ENCODE measurements at regions not wholly inside any gene's neighbourhood (a gene's known extent, or its start where the extent isn't known, plus 50 kb on each side); places are given as distances from the start of the nearest gene placed in this dataset.

DNA sequence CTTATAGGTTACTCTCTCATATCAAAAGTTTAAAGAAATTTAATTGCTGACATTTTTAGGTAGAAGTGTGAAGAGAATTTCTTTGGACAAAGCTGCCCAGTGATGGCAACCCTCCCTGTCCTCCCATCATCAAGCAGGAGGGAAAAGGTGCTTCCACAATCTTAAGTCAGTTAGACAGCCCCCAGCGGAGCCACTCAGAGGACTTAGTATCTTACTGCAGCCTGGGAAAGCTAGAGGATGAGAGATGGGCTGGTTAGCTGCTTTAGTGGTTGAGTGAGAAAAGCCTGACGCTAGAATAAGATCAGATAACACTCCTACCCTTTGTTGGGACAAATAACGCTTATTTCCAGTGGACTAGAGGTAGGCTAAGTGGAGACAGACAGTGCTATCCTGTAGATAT lies 227.1 kb downstream of the RFPL4B start:
- H4K20me1 ChIP-seq (replicated peaks; ENCODE audit: control insufficient read depth, extremely low read depth, insufficient read depth, low read length): no peaks in the 10 kb centered on the region
- H3K9me3 ChIP-seq (replicated peaks; ENCODE audit: control insufficient read depth, insufficient read depth, low read length): no peaks in the 10 kb centered on the region
- H3K9me1 ChIP-seq (replicated peaks; ENCODE audit: control insufficient read depth, extremely low read depth, insufficient read depth, low read length): no peaks in the 10 kb centered on the region
- no peak overlapping the region for H3K4me3 ChIP-seq (replicated peaks in 1 of 3; ENCODE audit: insufficient read depth in 1 of 3, low read depth in 1 of 3, low read length in 3 of 3)
- TF ChIP-seq MYC (IDR thresholded peaks at IDR 0.05; ENCODE audit: low read depth, low read length) (no peak), POLR2AphosphoS5 (IDR thresholded peaks at IDR 0.05; ENCODE audit: insufficient read depth, low read depth, low read length) (no peak), FOS (IDR thresholded peaks at IDR 0.05; ENCODE audit: borderline replicate concordance, insufficient read depth, low read length) (no peak), JUN (IDR thresholded peaks at IDR 0.05; ENCODE audit: borderline replicate concordance, insufficient read depth, insufficient read length, low read depth) (no peak), EZH2 (IDR thresholded peaks at IDR 0.05; ENCODE audit: borderline replicate concordance, low read depth, low read length, severe bottlenecking) (no peak), POLR2A (IDR thresholded peaks at IDR 0.05; ENCODE audit: low read depth, low read length) (no peak), MAX (IDR thresholded peaks at IDR 0.05; ENCODE audit: insufficient read depth, insufficient read length) (no peak), GATA2 (IDR thresholded peaks at IDR 0.05; ENCODE audit: insufficient read depth, insufficient read length, low read depth, low read length) (no peak)
- TF ChIP-seq, protein P1, sequence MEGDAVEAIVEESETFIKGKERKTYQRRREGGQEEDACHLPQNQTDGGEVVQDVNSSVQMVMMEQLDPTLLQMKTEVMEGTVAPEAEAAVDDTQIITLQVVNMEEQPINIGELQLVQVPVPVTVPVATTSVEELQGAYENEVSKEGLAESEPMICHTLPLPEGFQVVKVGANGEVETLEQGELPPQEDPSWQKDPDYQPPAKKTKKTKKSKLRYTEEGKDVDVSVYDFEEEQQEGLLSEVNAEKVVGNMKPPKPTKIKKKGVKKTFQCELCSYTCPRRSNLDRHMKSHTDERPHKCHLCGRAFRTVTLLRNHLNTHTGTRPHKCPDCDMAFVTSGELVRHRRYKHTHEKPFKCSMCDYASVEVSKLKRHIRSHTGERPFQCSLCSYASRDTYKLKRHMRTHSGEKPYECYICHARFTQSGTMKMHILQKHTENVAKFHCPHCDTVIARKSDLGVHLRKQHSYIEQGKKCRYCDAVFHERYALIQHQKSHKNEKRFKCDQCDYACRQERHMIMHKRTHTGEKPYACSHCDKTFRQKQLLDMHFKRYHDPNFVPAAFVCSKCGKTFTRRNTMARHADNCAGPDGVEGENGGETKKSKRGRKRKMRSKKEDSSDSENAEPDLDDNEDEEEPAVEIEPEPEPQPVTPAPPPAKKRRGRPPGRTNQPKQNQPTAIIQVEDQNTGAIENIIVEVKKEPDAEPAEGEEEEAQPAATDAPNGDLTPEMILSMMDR (IDR thresholded peaks at IDR 0.05; ENCODE audit: extremely low read depth in 1 of 2, insufficient read depth in 1 of 2, low read depth in 1 of 2, low read length in 2 of 2): no peak
- H3K9ac ChIP-seq (replicated peaks; ENCODE audit: extremely low read depth, insufficient read depth, low read length): no peak overlapping the region
- BruUV-seq (replicated peaks): no TSS peak
- no peak overlapping the region for H3K4me2 ChIP-seq (ENCODE audit: insufficient read depth, low read length)
- intact Hi-C loops (cut with micrococcal nuclease) (no loop called here), dilution Hi-C loops (cut with MboI; ENCODE audit: extremely low pct_ligation_motif_present, low sequenced_read_pairs) (no loop called here)
- no peak overlapping the region for H3K27ac ChIP-seq (ENCODE audit: insufficient read depth, low read depth, low read length)
- POLR2A ChIA-PET: no interaction called here
- CTCF ChIA-PET: no interaction called here
- FAIRE-seq (no peak), DNase-seq (ENCODE audit: low read depth, low spot score) (no peak)
- no peaks in the 10 kb centered on the region for H3K4me1 ChIP-seq (ENCODE audit: control insufficient read depth, extremely low read depth, insufficient read depth, low read length)
- no peak overlapping the region for H2AFZ ChIP-seq (ENCODE audit: low read depth, low read length)
- H3K27me3 ChIP-seq (ENCODE audit: control insufficient read depth in 2 of 2, insufficient read depth in 2 of 2, low read length in 2 of 2): no peaks in the 10 kb centered on the region
- no peaks in the 10 kb centered on the region for H3K36me3 ChIP-seq (ENCODE audit: control insufficient read depth in 2 of 2, extremely low read depth in 1 of 2, insufficient read depth in 2 of 2, low read length in 2 of 2)
- H3K79me2 ChIP-seq (ENCODE audit: control insufficient read depth, insufficient read depth, low read length): no peaks in the 10 kb centered on the region

Measured in endothelial cell of umbilical vein (primary cell).